Muscle layer of colon (tissue), 2 donors: ENCODE measurements at regions not wholly inside any gene's neighbourhood (a gene's known extent, or its start where the extent isn't known, plus 50 kb on each side); places are given as distances from the start of the nearest gene placed in this dataset.
A peak's percentile ranks its signal among the peaks of the same experiment; 100 is the strongest.
"Not testable (repeated sequence)": the region's sequence is repeated elsewhere in the genome, so short reads cannot be mapped to it uniquely, and the experiment has no call there.

ENCODE experiments used
- H3K27ac ChIP-seq: one replicate; pipeline ENCODE4 v1.7.0; 2013; ENCODE audit warnings: low read depth, mild to moderate bottlenecking, low read length, moderate library complexity
- H3K27me3 ChIP-seq, 2 donors: one replicate each; pipeline ENCODE4 v1.7.0; 2013; ENCODE audit warnings: low read length in 2 of 2, mild to moderate bottlenecking in 2 of 2; ENCODE audit not compliant: insufficient read depth in 2 of 2, control insufficient read depth in 1 of 2
- H3K36me3 ChIP-seq: one replicate; pipeline ENCODE4 v1.7.0; 2013; ENCODE audit warnings: mild to moderate bottlenecking, low read length; ENCODE audit not compliant: insufficient read depth
- H3K4me1 ChIP-seq: one replicate; pipeline ENCODE4 v1.7.0; 2013; ENCODE audit warnings: mild to moderate bottlenecking, low read length; ENCODE audit not compliant: insufficient read depth
- H3K4me3 ChIP-seq, 2 donors: one replicate each; pipeline ENCODE4 v1.7.0; 2013; ENCODE audit warnings: low read length in 2 of 2, low read depth in 1 of 2, mild to moderate bottlenecking in 1 of 2, moderate library complexity in 1 of 2
- H3K9ac ChIP-seq: one replicate; pipeline ENCODE4 v1.7.0; 2013; ENCODE audit warnings: low read length
- H3K9me3 ChIP-seq: one replicate; pipeline ENCODE4 v1.7.0; 2013; ENCODE audit warnings: mild to moderate bottlenecking, low read length
- donor health status: abdominal sarcoma.
- donor health status: Adenocarcinoma of cecum.

- Histone ChIP-seq H3K4me3 (no peak overlapping the region), H3K27ac (no peak overlapping the region), H3K27me3 (no peaks in the 10 kb centered on the region), H3K9me3 (no peaks in the 10 kb centered on the region), H3K36me3 (no peaks in the 10 kb centered on the region), H3K9ac (no peak overlapping the region), H3K4me1 (peaks cover 19% of the 10 kb centered on the region)
These were observed 203.9 kb downstream of the C9orf50 start for GRCh38 chr9:129416821-129417539.

DNA sequence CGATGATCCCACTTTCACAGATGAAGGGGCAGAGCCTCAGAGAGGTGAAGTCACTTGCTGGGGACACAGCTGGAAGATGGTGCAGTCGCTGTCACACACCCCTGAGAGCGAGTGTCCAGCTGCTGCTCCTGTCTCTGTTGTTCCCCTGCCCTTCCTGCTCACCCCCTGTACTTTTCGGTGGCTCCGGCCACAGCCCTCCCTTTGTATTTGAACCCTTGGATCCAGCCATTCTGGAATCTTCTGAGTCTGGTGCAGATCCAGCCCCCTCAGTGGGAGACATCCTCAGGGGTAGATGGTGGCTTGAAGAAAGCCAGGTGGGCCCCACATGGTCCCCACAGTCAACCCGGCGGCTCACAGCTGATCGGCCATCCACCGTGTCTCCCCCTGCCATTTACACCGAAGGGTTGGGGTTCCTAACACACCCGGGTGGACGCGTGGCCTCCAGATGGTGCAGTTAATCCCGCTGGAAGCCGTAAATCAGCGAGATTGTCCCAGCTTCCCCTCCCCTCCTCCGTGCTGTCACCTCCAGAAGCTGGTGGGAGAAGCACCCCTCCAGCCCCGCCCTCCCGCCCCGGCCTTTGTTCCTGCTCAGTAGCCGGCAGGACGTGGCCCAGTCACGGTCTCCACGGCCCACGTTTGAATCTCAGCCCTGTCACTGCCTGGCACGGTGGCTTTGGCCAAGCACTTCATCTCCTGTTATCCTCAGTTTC lies 204.8 kb downstream of the C9orf50 start:
- Histone ChIP-seq H3K27me3 (no peaks in the 10 kb centered on the region), H3K4me3 (no peak overlapping the region), H3K9ac (no peak overlapping the region), H3K27ac (no peak overlapping the region), H3K9me3 (no peaks in the 10 kb centered on the region), H3K4me1 (peaks cover 19% of the 10 kb centered on the region), H3K36me3 (no peaks in the 10 kb centered on the region)

GRCh38 chr9:129414993-129415941 lies 205.6 kb downstream of the C9orf50 start:
- Histone ChIP-seq H3K27ac (peak overlapping the region; percentile 100), H3K9ac (no peak overlapping the region), H3K27me3 (no peaks in the 10 kb centered on the region), H3K9me3 (no peaks in the 10 kb centered on the region), H3K4me1 (peaks cover 19% of the 10 kb centered on the region), H3K4me3 (no peak overlapping the region), H3K36me3 (no peaks in the 10 kb centered on the region)

GRCh38 chr9:129414377-129414992 lies 206.4 kb downstream of the C9orf50 start:
- Histone ChIP-seq H3K27ac (peak overlapping the region; percentile 100), H3K9me3 (no peaks in the 10 kb centered on the region), H3K4me1 (peaks cover 19% of the 10 kb centered on the region), H3K36me3 (no peaks in the 10 kb centered on the region), H3K27me3 (no peaks in the 10 kb centered on the region), H3K9ac (peak overlapping the region; percentile 87), H3K4me3 (peak overlapping the region; percentile 54 to 59)

DNA sequence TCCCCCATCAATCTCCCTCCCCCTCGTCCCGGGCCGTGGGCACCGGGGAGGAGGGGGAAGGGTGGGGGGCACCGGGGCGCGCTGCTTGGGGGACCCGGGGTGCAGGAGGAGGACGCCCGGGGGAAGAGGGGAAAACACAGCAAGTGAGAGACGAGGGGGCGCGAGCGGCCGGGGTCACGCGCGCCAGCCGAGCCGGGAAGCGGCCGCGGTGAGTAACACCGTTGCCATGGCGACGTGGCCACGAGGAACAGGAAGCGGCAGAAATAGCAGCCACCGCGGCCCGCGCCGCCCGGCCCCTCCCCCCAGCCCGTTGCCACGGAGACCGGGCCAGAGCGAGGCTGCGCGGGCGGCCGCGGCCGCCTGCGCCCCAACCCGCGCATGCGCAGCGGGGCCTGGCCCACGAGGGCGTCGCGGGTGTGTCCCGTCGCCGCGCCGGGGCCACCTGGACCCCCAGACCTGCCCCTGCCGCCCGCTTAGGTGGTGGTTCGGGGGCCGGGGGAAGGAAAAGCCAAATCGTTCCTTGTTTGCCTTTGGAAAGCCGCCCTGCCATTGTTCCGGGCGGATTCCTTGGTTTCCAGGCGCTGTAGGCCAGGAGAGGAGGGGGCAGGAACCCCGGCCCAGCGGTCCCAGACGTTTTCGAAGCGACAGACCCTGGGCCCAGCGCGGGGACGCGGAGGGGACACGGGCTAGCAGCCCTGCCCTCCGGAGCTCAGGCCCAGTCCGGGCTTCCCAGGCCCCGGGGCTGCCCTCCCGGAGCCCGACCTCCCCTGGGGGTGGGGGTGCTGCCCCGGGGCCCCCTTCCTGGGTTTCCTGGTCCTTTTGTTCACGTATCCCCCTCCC lies 207.1 kb downstream of the C9orf50 start:
- H3K4me1 ChIP-seq = peaks cover 26% of the 10 kb centered on the region
- no peaks in the 10 kb centered on the region for H3K27me3 ChIP-seq
- peak overlapping the region; percentile 87 for H3K9ac ChIP-seq
- H3K4me3 ChIP-seq = peak overlapping the region; percentile 59 to 71
- H3K27ac ChIP-seq = peak overlapping the region; percentile 100
- H3K9me3 ChIP-seq = no peaks in the 10 kb centered on the region
- no peaks in the 10 kb centered on the region for H3K36me3 ChIP-seq

DNA sequence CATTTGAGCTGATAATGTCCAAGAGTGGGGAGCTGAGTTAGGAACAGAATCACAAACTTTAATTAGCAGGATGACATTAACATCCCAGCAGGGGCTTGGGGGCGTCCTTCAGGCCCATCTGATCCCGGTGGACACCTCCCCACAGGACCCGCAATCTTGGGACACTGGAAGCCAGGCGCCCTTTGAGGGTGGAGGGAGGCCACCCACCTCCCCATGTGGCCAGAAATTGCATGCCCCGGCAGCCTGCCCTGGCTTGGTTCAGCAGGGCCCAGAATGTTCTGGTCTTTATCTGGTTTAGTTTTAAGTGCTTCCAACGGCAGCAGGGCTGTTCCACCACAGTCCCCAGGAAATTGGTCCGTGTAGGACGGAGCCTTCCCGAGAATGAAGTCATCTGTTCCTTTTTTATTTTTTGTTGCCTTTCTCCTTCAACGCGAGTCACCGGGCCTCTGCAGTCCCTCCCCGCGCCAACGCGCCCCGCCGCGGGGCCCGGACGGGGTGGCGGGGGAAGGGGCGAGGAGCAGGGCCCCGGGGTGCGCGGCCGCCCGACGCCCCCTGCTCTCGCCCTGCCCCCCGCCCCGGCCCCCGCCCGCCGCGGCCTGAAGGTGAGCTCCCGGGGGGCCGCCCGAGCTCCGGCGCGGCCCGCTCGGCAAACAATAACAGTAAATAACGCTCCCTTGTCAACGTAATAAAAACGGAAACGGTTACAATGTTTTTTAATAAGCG lies 207.9 kb downstream of the C9orf50 start:
- Histone ChIP-seq H3K9me3 (no peaks in the 10 kb centered on the region), H3K27me3 (no peaks in the 10 kb centered on the region), H3K4me1 (peaks cover 31% of the 10 kb centered on the region), H3K4me3 (peak overlapping the region; percentile 35 to 71), H3K9ac (peak overlapping the region; percentile 60), H3K27ac (peak overlapping the region; percentile 100), H3K36me3 (no peaks in the 10 kb centered on the region)

GRCh38 chr9:129412176-129412813 lies 208.6 kb downstream of the C9orf50 start:
- Histone ChIP-seq H3K4me3 (peak overlapping the region in 1 of 2 donors; percentile 12), H3K9ac (peak overlapping the region; percentile 60), H3K4me1 (peaks cover 31% of the 10 kb centered on the region)

DNA sequence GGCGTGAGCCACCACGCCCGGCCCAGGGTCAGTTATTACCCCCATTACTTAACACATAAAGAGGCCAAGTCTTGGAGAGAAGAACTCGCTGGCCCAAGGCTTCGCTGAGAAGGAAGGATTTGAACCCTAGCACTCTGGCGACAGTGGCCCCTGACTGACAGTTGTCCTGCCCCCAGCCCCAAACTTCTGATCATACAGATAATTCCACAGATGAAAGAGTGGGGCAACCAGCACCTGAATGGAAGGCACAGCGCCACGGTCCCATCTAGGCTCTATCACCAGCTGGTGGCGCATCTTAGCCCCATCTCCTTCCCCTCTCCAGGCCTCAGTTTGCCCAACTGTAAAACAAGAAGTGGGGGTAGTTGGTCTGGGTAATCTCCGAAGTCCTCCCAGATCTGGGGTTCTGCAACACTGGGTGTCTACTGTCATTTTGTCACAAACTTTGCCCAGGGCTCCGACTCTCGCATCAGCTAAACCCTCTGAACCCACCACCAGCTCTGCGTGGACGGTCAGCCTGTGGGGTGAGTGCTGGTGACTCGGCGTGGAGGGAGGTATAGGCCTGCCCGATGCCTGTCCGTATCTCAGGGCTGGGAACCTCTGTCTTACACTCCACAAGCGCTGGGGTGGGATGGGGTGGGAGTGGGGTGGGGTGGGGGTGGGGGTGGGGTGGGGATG lies 209.3 kb downstream of the C9orf50 start:
- H3K36me3 ChIP-seq = no peaks in the 10 kb centered on the region
- no peak overlapping the region for H3K4me3 ChIP-seq
- no peak overlapping the region for H3K27ac ChIP-seq
- H3K9ac ChIP-seq = no peak overlapping the region
- H3K9me3 ChIP-seq = no peaks in the 10 kb centered on the region
- H3K4me1 ChIP-seq = peaks cover 31% of the 10 kb centered on the region
- no peaks in the 10 kb centered on the region for H3K27me3 ChIP-seq

More at GRCh38 chr9:129412176-129412813, 208.6 kb downstream of the C9orf50 start:
- peak overlapping the region; percentile 88 for H3K27ac ChIP-seq
- H3K27me3 ChIP-seq, H3K9me3 ChIP-seq, H3K36me3 ChIP-seq: not testable (repeated sequence)

DNA sequence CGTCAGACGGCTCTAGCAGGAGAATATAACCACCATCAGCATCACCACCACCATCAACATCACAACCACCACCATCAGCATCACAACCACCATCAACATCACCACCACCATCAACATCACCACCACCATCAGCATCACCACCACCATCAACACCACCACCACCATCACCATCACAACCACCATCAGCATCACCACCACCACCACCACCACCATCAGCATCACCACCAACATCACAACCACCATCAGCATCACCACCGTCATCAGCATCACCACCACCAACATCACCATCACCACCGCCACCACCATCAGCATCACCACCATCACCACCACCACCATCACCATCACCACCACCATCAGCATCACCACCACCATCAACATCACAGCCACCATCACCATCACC lies 210.7 kb downstream of the C9orf50 start:
- H3K27me3 ChIP-seq = no peaks in the 10 kb centered on the region
- H3K27ac ChIP-seq = no peak overlapping the region
- no peaks in the 10 kb centered on the region for H3K36me3 ChIP-seq
- H3K4me1 ChIP-seq = peaks cover 31% of the 10 kb centered on the region
- no peaks in the 10 kb centered on the region for H3K9me3 ChIP-seq
- no peak overlapping the region for H3K4me3 ChIP-seq
- H3K9ac ChIP-seq = no peak overlapping the region
